Pancreas (tissue), 10 donors: ENCODE measurements at regions not wholly inside any gene's neighbourhood (a gene's known extent, or its start where the extent isn't known, plus 50 kb on each side); places are given as distances from the start of the nearest gene placed in this dataset.

ENCODE experiments used
- ATAC-seq, 4 donors: fragments of 200-7000 bp; cut with Tn5 transposase; one replicate each; pipeline versions ENCODE4 v1.8.0 to v1.9.1; 2020; ENCODE audit warnings: mild to moderate bottlenecking in 4 of 4, moderate library complexity in 4 of 4
- DNase-seq, 6 donors: peaks; one replicate each; pipeline ENCODE4 v3.0.0-alpha.2; 2020
- FAIRE-seq: peaks from 2 replicates; lab custom pipeline; 2012; peaks lifted over from hg19 to GRCh38; lab: Jason Lieb, UNC
- H3K27ac ChIP-seq, 4 donors: fragments of 200-600 bp; sonication (generic); 1 replicate in 3 of 4; 2 replicates in 1 of 4; pipeline versions ENCODE4 v1.5.0 to v1.8.0; 2020
- H3K27me3 ChIP-seq, 4 donors: fragments of 200-600 bp; one replicate each; pipeline ENCODE4 v1.8.0; 2021
- H3K36me3 ChIP-seq, 3 donors: fragments of 200-600 bp; sonication (generic) in 1 of 3; one replicate each; pipeline versions ENCODE4 v1.5.0 to v1.8.0; 2020 to 2021
- H3K4me1 ChIP-seq, 3 donors: fragments of 200-600 bp; one replicate each; pipeline ENCODE4 v1.8.0; 2021
- H3K4me3 ChIP-seq, 4 donors: fragments of 200-600 bp; sonication (generic) in 2 of 4; one replicate each; pipeline versions ENCODE4 v1.5.0 to v1.8.0; 2020 to 2021
- H3K9me3 ChIP-seq, 4 donors: fragments of 200-600 bp; one replicate each; pipeline ENCODE4 v1.8.0; 2021
- CTCF ChIP-seq, 4 donors: fragments of 200-600 bp; sonication (generic) in 3 of 4; IDR thresholded peaks; one replicate each; pipeline versions ENCODE4 v1.5.0 to v1.8.0; 2021; ENCODE audit warnings: antibody characterized with exemption in 4 of 4
- WGBS, 2 donors: extraction: QIAGEN DNeasy Blood & Tissue Kit; methylation state at CpG; one replicate each; pipeline ENCODE4 v1.1.7; 2013; 5-methylcytosine and 5-hydroxymethylcytosine counted together
- intact Hi-C, 3 donors: fragments of 100-400 bp; cut with DNase I; formaldehyde crosslinking; loops; one replicate each; pipeline versions ENCODE4 v1.11.1 to v1.14.2; 2022
- donor health status: healthy with polysubstance abuse.
- donor health status: DM: no; HTN: no; CAD: no; lungs with moderate emphysema.
- donor health status: DM: no; HTN: no; CAD: no.
- donor health status: control.
- donor health status: control.
- donor health status: Bipolar disorder and iron deficiency.
- donor health status: DM: yes; HTN: yes; CAD: no.
- donor health status: DM: no; HTN: no; CAD: no.
- donor health status: DM: no; HTN: no; CAD: no.
- donor health status: DM: yes; HTN: yes; CAD: no.

- intact Hi-C loops = no loop called here
- H3K9me3 ChIP-seq = no peaks in the 10 kb centered on the region
- WGBS, 2 donors = 80 to 89% methylated on average over 16 of the region's 16 CpGs
- no peak for FAIRE-seq
- no peak overlapping the region for H3K27ac ChIP-seq
- TF ChIP-seq CTCF (IDR thresholded peaks at IDR 0.05) = no peak
- DNase-seq = no peak
- no peak overlapping the region for H3K4me3 ChIP-seq
- H3K27me3 ChIP-seq = no peaks in the 10 kb centered on the region
- H3K36me3 ChIP-seq = no peaks in the 10 kb centered on the region
- ATAC-seq = no peak
- no peaks in the 10 kb centered on the region for H3K4me1 ChIP-seq
These were observed 74.1 kb upstream of the PARD3 start for GRCh38 chr10:34889004-34889869.

- H3K27ac ChIP-seq = no peak overlapping the region
- no peaks in the 10 kb centered on the region for H3K36me3 ChIP-seq
- TF ChIP-seq CTCF (IDR thresholded peaks at IDR 0.05) = no peak
- no peak overlapping the region for H3K4me3 ChIP-seq
- no peak for DNase-seq
- no peaks in the 10 kb centered on the region for H3K27me3 ChIP-seq
- no peaks in the 10 kb centered on the region for H3K9me3 ChIP-seq
- ATAC-seq = no peak
- 88 to 90% methylated on average over 8 of the region's 8 CpGs for WGBS, 2 donors
- FAIRE-seq = no peak
- intact Hi-C loops = no loop called here
- no peaks in the 10 kb centered on the region for H3K4me1 ChIP-seq
These were observed 72.0 kb upstream of the PARD3 start for GRCh38 chr10:34886906-34887642.

DNA sequence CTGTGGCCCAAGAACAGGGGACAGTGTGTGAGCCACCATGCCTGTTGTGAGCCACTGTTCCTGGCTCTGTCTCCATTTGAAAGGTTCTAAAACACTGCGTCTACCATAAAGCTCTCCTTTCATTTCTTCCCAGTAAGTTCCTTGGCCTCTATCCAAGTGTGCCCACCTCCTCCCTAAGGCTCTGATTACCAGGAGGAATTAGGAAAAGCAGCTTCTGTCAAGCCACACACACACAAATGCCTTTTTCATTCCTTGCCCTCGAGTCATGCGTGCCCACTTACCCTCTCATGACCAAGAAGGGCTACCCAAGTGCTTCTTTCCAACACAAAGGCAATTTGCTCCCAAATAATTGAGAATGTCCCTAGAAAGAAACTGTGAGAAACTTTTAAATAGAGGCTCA, 70.8 kb upstream of the PARD3 start:
- Histone ChIP-seq H3K9me3 (no peaks in the 10 kb centered on the region), H3K27ac (no peak overlapping the region), H3K27me3 (no peaks in the 10 kb centered on the region), H3K4me1 (no peaks in the 10 kb centered on the region), H3K4me3 (no peak overlapping the region), H3K36me3 (no peaks in the 10 kb centered on the region)
- ATAC-seq (no peak), FAIRE-seq (no peak), DNase-seq (no peak)
- no peak for TF ChIP-seq CTCF (IDR thresholded peaks at IDR 0.05)
- WGBS, 2 donors = 94% methylated on average over 3 of the region's 3 CpGs
- intact Hi-C loops = no loop called here

GRCh38 chr10:34885011-34885410, 69.9 kb upstream of the PARD3 start:
- 88 to 91% methylated on average over 4 of the region's 4 CpGs for WGBS, 2 donors
- intact Hi-C loops = no loop called here

More at GRCh38 chr10:34885011-34885410, 69.9 kb upstream of the PARD3 start:
- Histone ChIP-seq H3K4me1 (no peaks in the 10 kb centered on the region), H3K9me3 (no peaks in the 10 kb centered on the region), H3K27me3 (no peaks in the 10 kb centered on the region), H3K4me3 (no peak overlapping the region), H3K36me3 (no peaks in the 10 kb centered on the region), H3K27ac (no peak overlapping the region)
- ATAC-seq (no peak), DNase-seq (no peak), FAIRE-seq (no peak)
- TF ChIP-seq CTCF (IDR thresholded peaks at IDR 0.05) = no peak
